K562 (cell line): ENCODE measurements at regions not wholly inside any gene's neighbourhood (a gene's known extent, or its start where the extent isn't known, plus 50 kb on each side); places are given as distances from the start of the nearest gene placed in this dataset.

ENCODE experiments used
- ATAC-seq: fragments of 200-7000 bp; cut with Tn5 transposase; 3 replicates; pipeline ENCODE4 v1.9.1; 2020; ENCODE audit warnings: moderate library complexity
- BruUV-seq: library from RNA; stranded (reverse); fragments of 400-500 nt; replicated peaks from 2 replicates; lab custom pipeline; 2021; lab: Mats Ljungman, UMichigan
- CTCF ChIA-PET: fragments of 300-600 bp; formaldehyde crosslinking; extraction: SDS; loops from one replicate; lab custom pipeline; 2021; ENCODE audit warnings: low intra/inter-chr PET ratio; lab: Yijun Ruan, JAX
- POLR2A ChIA-PET: fragments of 300-600, 350-650 bp; sonication (Branson Sonifier 250); formaldehyde crosslinking; extraction: SDS; loops from one replicate; lab custom pipeline; 2021; ENCODE audit warnings: antibody characterized with exemption, inconsistent platforms; lab: Yijun Ruan, JAX
- DNase-seq, 4 experiments: peaks; one replicate each; pipeline versions ENCODE4 v3.0.0 to v3.0.0-alpha.2; 2011 to 2018; ENCODE audit warnings: low spot score in 3 of 4, mixed read lengths in 3 of 4; ENCODE audit errors: extremely low read depth in 1 of 4
- FAIRE-seq: peaks from 2 replicates; lab custom pipeline; 2011; peaks lifted over from hg19 to GRCh38; lab: Jason Lieb, UNC
- H2AFZ ChIP-seq: 2 replicates; pipeline ENCODE4 v1.6.0; 2011; ENCODE audit warnings: low read depth, low read length, control low read depth, inconsistent platforms
- H3K27ac ChIP-seq: fragments of 200-600 bp; 3 replicates; pipeline ENCODE4 v1.8.0; 2011; ENCODE audit warnings: low read depth, mild to moderate bottlenecking, control low read depth, inconsistent platforms, low read length, moderate library complexity, mixed read lengths; ENCODE audit errors: extremely low read depth
- H3K27me3 ChIP-seq, 2 experiments: fragments of 300-600 bp in 1 of 2; 2 replicates in 1 of 2; 3 replicates in 1 of 2; pipeline versions ENCODE4 v1.6.0 to v1.8.0; 2011; ENCODE audit warnings: inconsistent platforms in 2 of 2, low read length in 2 of 2, mild to moderate bottlenecking in 1 of 2, mixed read lengths in 1 of 2, moderate library complexity in 1 of 2; ENCODE audit not compliant: control insufficient read depth in 2 of 2, insufficient read depth in 2 of 2
- H3K36me3 ChIP-seq: fragments of 300-600 bp; 3 replicates; pipeline ENCODE4 v1.8.0; 2011; ENCODE audit warnings: mild to moderate bottlenecking, low read length, inconsistent platforms; ENCODE audit not compliant: control insufficient read depth, insufficient read depth
- H3K4me1 ChIP-seq, 2 experiments: fragments of 200-600 bp in 1 of 2; replicated peaks in 1 of 2; 2 replicates in 1 of 2; 3 replicates in 1 of 2; pipeline versions ENCODE4 v1.5.1 to v1.8.0; 2011; ENCODE audit warnings: inconsistent platforms in 2 of 2, low read length in 2 of 2, mild to moderate bottlenecking in 1 of 2, mixed read lengths in 1 of 2, moderate library complexity in 1 of 2; ENCODE audit not compliant: control insufficient read depth in 2 of 2, insufficient read depth in 2 of 2
- H3K4me2 ChIP-seq: 2 replicates; pipeline ENCODE4 v1.6.1; 2011; ENCODE audit warnings: low read length, control low read depth, inconsistent platforms, mixed read lengths; ENCODE audit not compliant: insufficient read depth
- H3K4me3 ChIP-seq: fragments of 200-600 bp; sonication (generic), shearing (Covaris generic); 2 replicates; pipeline ENCODE4 v1.5.1; 2016; ENCODE audit warnings: control low read depth, inconsistent platforms
- H3K79me2 ChIP-seq: fragments of 200-600 bp; 3 replicates; pipeline ENCODE4 v1.8.0; 2011; ENCODE audit warnings: low read length, inconsistent platforms; ENCODE audit not compliant: control insufficient read depth, insufficient read depth
- H3K9ac ChIP-seq, 2 experiments: 2 replicates each; pipeline versions ENCODE4 v1.6.0 to v1.6.1; 2011; ENCODE audit warnings: low read depth in 2 of 2, low read length in 2 of 2, control low read depth in 1 of 2, inconsistent platforms in 1 of 2, mild to moderate bottlenecking in 1 of 2, mixed read lengths in 1 of 2; ENCODE audit not compliant: insufficient read depth in 1 of 2
- H3K9me1 ChIP-seq: one replicate; pipeline ENCODE4 v1.6.0; 2011; ENCODE audit warnings: inconsistent platforms, mild to moderate bottlenecking, low read length, moderate library complexity; ENCODE audit not compliant: control insufficient read depth, insufficient read depth
- H3K9me3 ChIP-seq: replicated peaks from 2 replicates; pipeline ENCODE4 v1.5.1; 2011; ENCODE audit warnings: low read depth, low read length, inconsistent platforms; ENCODE audit not compliant: control insufficient read depth, insufficient read depth
- H4K20me1 ChIP-seq: replicated peaks from 2 replicates; pipeline ENCODE4 v1.6.1; 2011; ENCODE audit warnings: low read length, inconsistent platforms, mixed read lengths; ENCODE audit not compliant: control insufficient read depth, insufficient read depth
- ADNP ChIP-seq: fragments of 200-800 bp; sonication (Bioruptor generic); IDR thresholded peaks from 2 replicates; pipeline ENCODE4 v1.6.1; 2016; ENCODE audit warnings: missing genetic modification characterization, missing compliant biosample characterization
- BACH1 ChIP-seq: fragments of 200-800 bp; sonication (Bioruptor generic); IDR thresholded peaks from 2 replicates; pipeline ENCODE4 v1.6.1; 2016; ENCODE audit warnings: missing genetic modification characterization, missing compliant biosample characterization
- ELF2 ChIP-seq: fragments of 250-450 bp; sonication (Bioruptor Pico); IDR thresholded peaks from 2 replicates; pipeline ENCODE4 v1.5.0; 2021; ENCODE audit warnings: mild to moderate bottlenecking
- SMAD2 ChIP-seq: fragments of 150-350 bp; IDR thresholded peaks from 2 replicates; pipeline ENCODE4 v1.6.1; 2014; ENCODE audit warnings: low read depth, mild to moderate bottlenecking, low read length
- TCF7L2 ChIP-seq: fragments of 150-350 bp; IDR thresholded peaks from 2 replicates; pipeline ENCODE4 v1.6.1; 2016; ENCODE audit warnings: low read depth, mild to moderate bottlenecking, low read length, moderate library complexity
- ZNF174 ChIP-seq: fragments of 250-450 bp; sonication (Bioruptor Pico); IDR thresholded peaks from 2 replicates; pipeline ENCODE4 v1.4.0; 2020; ENCODE audit warnings: mild to moderate bottlenecking
- ZNF589 ChIP-seq: fragments of 200-800 bp; sonication (Bioruptor generic); IDR thresholded peaks from 2 replicates; pipeline ENCODE4 v1.6.1; 2016; ENCODE audit warnings: low read depth, missing genetic modification characterization, missing compliant biosample characterization
- ZSCAN32 ChIP-seq: fragments of 450-650 bp; formaldehyde crosslinking; IDR thresholded peaks from 2 replicates; pipeline ENCODE4 v1.4.0; 2020; ENCODE audit warnings: mild to moderate bottlenecking, moderate library complexity
- WGBS: fragments of 100-300 bp; shearing (Covaris generic); methylation state at CpG from one replicate; pipeline ENCODE4 v1.1.6; 2016; ENCODE audit warnings: low coverage, mixed read lengths; ENCODE audit not compliant: insufficient coverage; ENCODE audit errors: missing lambda C conversion rate; 5-methylcytosine and 5-hydroxymethylcytosine counted together
- in situ Hi-C: fragments of 300-500 bp; cut with MboI; formaldehyde crosslinking; loops from 4 replicates; pipeline ENCODE4 v1.15.0; 2018; ENCODE audit warnings: inconsistent platforms, mixed read lengths
- intact Hi-C: fragments of 100-400 bp; cut with micrococcal nuclease; formaldehyde crosslinking; loops from 2 replicates; pipeline ENCODE4 v1.14.2; 2022
- TF ChIP-seq, protein P1 (sequence below): fragments of 250-450 bp; sonication (Bioruptor Pico); IDR thresholded peaks from 2 replicates; pipeline ENCODE4 v1.8.0; 2022; ENCODE audit warnings: inconsistent platforms

- intact Hi-C loops (no loop called here), in situ Hi-C loops (no loop called here)
- POLR2A ChIA-PET: no interaction called here
- H3K4me2 ChIP-seq: no peak overlapping the region
- DNase-seq (no peak), ATAC-seq (no peak), FAIRE-seq (no peak)
- no peak overlapping the region for H3K9ac ChIP-seq
- no peaks in the 10 kb centered on the region for H3K9me1 ChIP-seq
- no peaks in the 10 kb centered on the region for H3K36me3 ChIP-seq
- BruUV-seq: no TSS peak
- no peaks in the 10 kb centered on the region for H3K79me2 ChIP-seq
- H3K4me3 ChIP-seq: no peak overlapping the region
- TF ChIP-seq, protein P1, sequence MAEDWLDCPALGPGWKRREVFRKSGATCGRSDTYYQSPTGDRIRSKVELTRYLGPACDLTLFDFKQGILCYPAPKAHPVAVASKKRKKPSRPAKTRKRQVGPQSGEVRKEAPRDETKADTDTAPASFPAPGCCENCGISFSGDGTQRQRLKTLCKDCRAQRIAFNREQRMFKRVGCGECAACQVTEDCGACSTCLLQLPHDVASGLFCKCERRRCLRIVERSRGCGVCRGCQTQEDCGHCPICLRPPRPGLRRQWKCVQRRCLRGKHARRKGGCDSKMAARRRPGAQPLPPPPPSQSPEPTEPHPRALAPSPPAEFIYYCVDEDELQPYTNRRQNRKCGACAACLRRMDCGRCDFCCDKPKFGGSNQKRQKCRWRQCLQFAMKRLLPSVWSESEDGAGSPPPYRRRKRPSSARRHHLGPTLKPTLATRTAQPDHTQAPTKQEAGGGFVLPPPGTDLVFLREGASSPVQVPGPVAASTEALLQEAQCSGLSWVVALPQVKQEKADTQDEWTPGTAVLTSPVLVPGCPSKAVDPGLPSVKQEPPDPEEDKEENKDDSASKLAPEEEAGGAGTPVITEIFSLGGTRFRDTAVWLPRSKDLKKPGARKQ (CRISPR knock-in tag): no peak
- TF ChIP-seq BACH1 (tag): no peak
- TF ChIP-seq ZNF174 (CRISPR knock-in tag): no peak
- no peak for TF ChIP-seq TCF7L2
- no peak for TF ChIP-seq ZNF589 (CRISPR knock-in tag)
- no peak for TF ChIP-seq ADNP (tag)
- no peak for TF ChIP-seq ELF2
- TF ChIP-seq ZSCAN32 (CRISPR knock-in tag): no peak
- TF ChIP-seq SMAD2: no peak
- CTCF ChIA-PET: no interaction called here
- no peaks in the 10 kb centered on the region for H4K20me1 ChIP-seq
- 0% methylated on average over 5 of the region's 5 CpGs for WGBS
- H3K4me1 ChIP-seq: no peaks in the 10 kb centered on the region
- H2AFZ ChIP-seq: no peak overlapping the region
- H3K9me3 ChIP-seq: no peaks in the 10 kb centered on the region; the same call in 1 of the 2 replicates
- no peak overlapping the region for H3K27ac ChIP-seq
- H3K27me3 ChIP-seq: no peaks in the 10 kb centered on the region
Observed at GRCh38 chr6:169026175-169026574, 227.5 kb downstream of the THBS2 start.
